ENCODE measurements at regions not wholly inside any gene's neighbourhood (a gene's known extent, or its start where the extent isn't known, plus 50 kb on each side); places are given as distances from the start of the nearest gene placed in this dataset.

DNA sequence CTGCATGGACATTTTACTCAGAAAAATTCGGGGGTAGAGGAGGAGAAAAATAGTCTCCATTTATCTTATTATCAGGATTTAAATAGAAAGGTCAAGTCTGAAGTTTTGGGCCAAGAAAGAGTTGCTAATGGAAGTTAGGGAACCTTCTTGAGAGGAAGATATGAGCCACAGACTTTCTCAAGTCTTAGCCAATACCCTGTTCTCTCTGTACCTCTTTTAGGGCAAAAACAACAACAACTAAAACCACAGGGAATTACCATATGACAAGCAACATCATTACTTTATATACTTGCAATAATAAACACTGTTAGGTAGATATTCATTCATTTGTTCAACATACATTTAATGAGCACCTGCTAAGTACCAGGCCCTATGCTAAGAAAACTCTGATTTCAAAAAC lies 282.2 kb upstream of the CDH5 start:
- DNase-seq (ENCODE audit: low spot score), result no peak

DNA sequence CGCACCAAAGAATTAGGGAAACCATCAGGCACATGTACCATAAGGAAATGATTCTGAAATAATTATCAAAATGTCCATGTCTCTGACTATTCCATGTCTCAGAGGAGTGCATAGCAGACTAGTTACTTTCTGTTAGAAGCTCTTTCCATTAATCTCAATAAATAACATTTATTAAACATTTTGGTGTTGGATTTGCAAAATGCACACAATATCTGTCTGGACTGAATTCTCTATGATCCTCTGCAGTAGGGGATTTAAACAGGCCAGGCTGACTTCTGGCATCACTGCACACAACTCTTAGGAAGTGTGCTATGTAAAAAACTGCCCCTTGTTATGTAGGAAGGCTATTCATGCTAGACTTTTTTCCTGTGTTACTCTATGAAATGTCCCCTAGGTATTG lies 283.3 kb upstream of the CDH5 start:
- WGBS (ENCODE audit: low lambda C conversion rate, missing lambda C conversion rate), result 61% methylated on average over 1 of the region's 1 CpG
- Histone ChIP-seq H3K9me2 (replicated peaks; ENCODE audit: insufficient read depth) (no peaks in the 10 kb centered on the region), H3K4me2 (no peak overlapping the region), H3K36me3 (replicated peaks; ENCODE audit: insufficient read depth, low read depth) (no peaks in the 10 kb centered on the region), H3K27me3 (no peaks in the 10 kb centered on the region), H3K79me2 (no peaks in the 10 kb centered on the region), H3K27ac (no peak overlapping the region), H3K9me3 (ENCODE audit: low read depth) (no peaks in the 10 kb centered on the region), H3K4me1 (ENCODE audit: insufficient read depth) (no peaks in the 10 kb centered on the region), H4K20me1 (ENCODE audit: insufficient read depth, poor library complexity, severe bottlenecking) (no peaks in the 10 kb centered on the region), H3K4me3 (no peak overlapping the region), H2AFZ (no peak overlapping the region)
- TF ChIP-seq, protein P1, sequence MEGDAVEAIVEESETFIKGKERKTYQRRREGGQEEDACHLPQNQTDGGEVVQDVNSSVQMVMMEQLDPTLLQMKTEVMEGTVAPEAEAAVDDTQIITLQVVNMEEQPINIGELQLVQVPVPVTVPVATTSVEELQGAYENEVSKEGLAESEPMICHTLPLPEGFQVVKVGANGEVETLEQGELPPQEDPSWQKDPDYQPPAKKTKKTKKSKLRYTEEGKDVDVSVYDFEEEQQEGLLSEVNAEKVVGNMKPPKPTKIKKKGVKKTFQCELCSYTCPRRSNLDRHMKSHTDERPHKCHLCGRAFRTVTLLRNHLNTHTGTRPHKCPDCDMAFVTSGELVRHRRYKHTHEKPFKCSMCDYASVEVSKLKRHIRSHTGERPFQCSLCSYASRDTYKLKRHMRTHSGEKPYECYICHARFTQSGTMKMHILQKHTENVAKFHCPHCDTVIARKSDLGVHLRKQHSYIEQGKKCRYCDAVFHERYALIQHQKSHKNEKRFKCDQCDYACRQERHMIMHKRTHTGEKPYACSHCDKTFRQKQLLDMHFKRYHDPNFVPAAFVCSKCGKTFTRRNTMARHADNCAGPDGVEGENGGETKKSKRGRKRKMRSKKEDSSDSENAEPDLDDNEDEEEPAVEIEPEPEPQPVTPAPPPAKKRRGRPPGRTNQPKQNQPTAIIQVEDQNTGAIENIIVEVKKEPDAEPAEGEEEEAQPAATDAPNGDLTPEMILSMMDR (IDR thresholded peaks at IDR 0.05; ENCODE audit: poor library complexity), result no peak
- TF ChIP-seq EZH2phosphoT487 (IDR thresholded peaks at IDR 0.05; ENCODE audit: low read depth, severe bottlenecking, unreplicated experiment), result no peak
- TF ChIP-seq EZH2 (IDR thresholded peaks at IDR 0.05; ENCODE audit: borderline replicate concordance), result no peak
- no peak for DNase-seq (ENCODE audit: low spot score)

More for the DNA sequence above, 282.2 kb upstream of the CDH5 start:
- Histone ChIP-seq H3K4me1 (ENCODE audit: insufficient read depth) (no peaks in the 10 kb centered on the region), H3K27ac (no peak overlapping the region), H3K4me3 (no peak overlapping the region), H3K9me3 (ENCODE audit: low read depth) (no peaks in the 10 kb centered on the region), H3K4me2 (no peak overlapping the region), H4K20me1 (ENCODE audit: insufficient read depth, poor library complexity, severe bottlenecking) (no peaks in the 10 kb centered on the region), H3K36me3 (replicated peaks; ENCODE audit: insufficient read depth, low read depth) (no peaks in the 10 kb centered on the region), H3K9me2 (replicated peaks; ENCODE audit: insufficient read depth) (no peaks in the 10 kb centered on the region), H3K79me2 (no peaks in the 10 kb centered on the region), H2AFZ (no peak overlapping the region), H3K27me3 (no peaks in the 10 kb centered on the region)
- WGBS (ENCODE audit: low lambda C conversion rate, missing lambda C conversion rate), result 56% methylated on average over 1 of the region's 1 CpG
- TF ChIP-seq EZH2phosphoT487 (IDR thresholded peaks at IDR 0.05; ENCODE audit: low read depth, severe bottlenecking, unreplicated experiment), result no peak
- no peak for TF ChIP-seq EZH2 (IDR thresholded peaks at IDR 0.05; ENCODE audit: borderline replicate concordance)
- TF ChIP-seq, protein P1 (IDR thresholded peaks at IDR 0.05; ENCODE audit: poor library complexity), result no peak

DNA sequence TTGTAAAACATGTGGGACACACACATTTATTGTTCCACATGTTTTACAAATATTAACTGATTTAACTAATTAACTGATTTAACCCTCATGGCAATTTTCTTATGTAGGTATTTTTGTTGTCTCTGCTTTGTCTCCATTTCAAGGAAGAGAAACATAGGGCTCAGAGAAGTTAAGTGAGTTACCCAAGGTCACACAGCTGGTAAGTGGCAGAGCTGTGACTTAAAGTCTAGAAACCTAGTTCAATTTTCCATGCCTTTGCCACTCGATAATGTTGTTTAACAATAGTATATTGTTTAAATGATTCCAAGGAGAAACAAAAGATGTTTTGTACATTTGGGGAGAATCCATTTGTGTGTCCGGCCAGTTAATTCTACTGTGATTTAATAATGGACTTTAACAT lies 284.1 kb upstream of the CDH5 start:
- H3K36me3 ChIP-seq (replicated peaks; ENCODE audit: insufficient read depth, low read depth), result no peaks in the 10 kb centered on the region
- H2AFZ ChIP-seq, result no peak overlapping the region
- no peaks in the 10 kb centered on the region for H3K4me1 ChIP-seq (ENCODE audit: insufficient read depth)
- no peak overlapping the region for H3K4me2 ChIP-seq
- no peak for TF ChIP-seq EZH2 (IDR thresholded peaks at IDR 0.05; ENCODE audit: borderline replicate concordance)
- TF ChIP-seq, protein P1 (IDR thresholded peaks at IDR 0.05; ENCODE audit: poor library complexity), result no peak
- TF ChIP-seq EZH2phosphoT487 (IDR thresholded peaks at IDR 0.05; ENCODE audit: low read depth, severe bottlenecking, unreplicated experiment), result no peak
- no peaks in the 10 kb centered on the region for H3K9me3 ChIP-seq (ENCODE audit: low read depth)
- H3K79me2 ChIP-seq, result no peaks in the 10 kb centered on the region
- WGBS (ENCODE audit: low lambda C conversion rate, missing lambda C conversion rate), result 74% methylated on average over 2 of the region's 2 CpGs
- H3K27ac ChIP-seq, result no peak overlapping the region
- no peaks in the 10 kb centered on the region for H3K27me3 ChIP-seq
- no peaks in the 10 kb centered on the region for H4K20me1 ChIP-seq (ENCODE audit: insufficient read depth, poor library complexity, severe bottlenecking)
- H3K4me3 ChIP-seq, result no peak overlapping the region
- H3K9me2 ChIP-seq (replicated peaks; ENCODE audit: insufficient read depth), result no peaks in the 10 kb centered on the region
- no peak for DNase-seq (ENCODE audit: low spot score)
